Medulla oblongata (tissue), 1 donor: ENCODE measurements at regions not wholly inside any gene's neighbourhood (a gene's known extent, or its start where the extent isn't known, plus 50 kb on each side); places are given as distances from the start of the nearest gene placed in this dataset.
"Not testable (repeated sequence)": the region's sequence is repeated elsewhere in the genome, so short reads cannot be mapped to it uniquely, and the experiment has no call there.

Source experiments
- DNase-seq: peaks from one replicate; pipeline ENCODE4 v3.0.0-alpha.2; 2015; ENCODE audit errors: extremely low spot score

DNA sequence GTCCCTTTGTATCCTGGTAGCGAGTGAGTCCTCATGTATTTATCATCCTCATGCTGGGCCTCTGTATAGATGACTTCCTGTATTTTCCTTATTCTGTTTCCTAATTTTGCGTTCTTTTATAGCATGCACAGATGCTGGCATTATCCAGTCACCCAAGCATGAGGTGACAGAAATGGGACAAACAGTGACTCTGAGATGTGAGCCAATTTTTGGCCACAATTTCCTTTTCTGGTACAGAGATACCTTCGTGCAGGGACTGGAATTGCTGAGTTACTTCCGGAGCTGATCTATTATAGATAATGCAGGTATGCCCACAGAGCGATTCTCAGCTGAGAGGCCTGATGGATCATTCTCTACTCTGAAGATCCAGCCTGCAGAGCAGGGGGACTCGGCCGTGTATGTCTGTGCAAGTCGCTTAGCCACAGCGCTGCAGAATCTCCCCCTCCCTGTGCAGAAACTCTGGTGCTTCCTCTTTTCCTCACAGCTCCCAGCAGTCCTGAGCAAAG is 183.1 kb upstream of the PRSS58 start:
- no peak for DNase-seq

DNA sequence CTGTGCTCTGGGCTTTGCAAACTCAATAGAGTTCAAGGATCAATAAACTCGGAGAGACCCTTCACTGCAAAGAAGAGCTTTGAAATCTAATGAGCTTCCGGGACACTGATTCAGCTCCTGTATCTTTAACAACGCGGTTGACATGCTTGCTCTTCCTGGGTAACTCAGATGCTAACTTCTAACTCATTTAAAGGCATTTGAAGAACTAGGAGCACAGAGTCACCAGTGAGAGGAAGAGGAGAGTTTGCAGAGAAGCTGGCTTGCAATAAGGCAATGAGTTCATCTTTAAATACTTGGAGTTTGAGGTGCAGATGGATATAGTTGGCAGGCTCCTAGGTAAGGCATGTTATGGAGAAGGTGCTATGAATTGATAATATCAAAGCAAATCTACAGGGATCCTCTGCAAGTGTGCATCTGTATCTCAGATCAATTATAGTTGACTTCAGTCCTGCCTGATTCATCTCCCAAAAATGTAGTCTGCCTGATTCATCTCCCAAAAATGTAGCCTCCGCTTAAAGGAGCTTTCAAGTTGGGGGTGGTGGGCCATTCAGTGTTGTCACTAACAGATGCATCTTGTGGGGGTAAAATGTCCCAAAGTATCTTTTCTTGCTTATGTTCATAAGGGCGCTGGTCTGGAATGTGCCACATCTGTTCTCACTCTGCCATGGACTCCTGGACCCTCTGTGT is 182.5 kb upstream of the PRSS58 start:
- DNase-seq: no peak

DNA sequence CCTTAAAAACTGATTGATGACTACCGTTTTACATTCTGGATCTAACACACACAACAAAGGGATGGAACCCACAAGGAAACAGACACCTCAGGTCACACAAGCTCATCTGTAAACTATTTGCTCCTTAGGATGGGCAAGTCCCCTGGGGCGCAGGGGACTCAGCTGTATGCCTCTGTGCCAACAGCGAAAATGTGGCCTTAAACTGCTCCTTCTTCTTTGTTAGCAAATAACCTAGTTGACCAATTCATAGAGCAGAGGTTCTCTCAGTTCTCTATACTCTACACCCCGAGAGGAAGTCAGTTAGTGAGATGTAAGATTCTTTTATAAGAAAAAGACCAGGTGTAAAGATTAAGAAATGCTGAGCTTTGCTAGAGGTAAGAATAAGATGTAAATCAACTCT is 181.9 kb upstream of the PRSS58 start:
- DNase-seq: no peak

DNA sequence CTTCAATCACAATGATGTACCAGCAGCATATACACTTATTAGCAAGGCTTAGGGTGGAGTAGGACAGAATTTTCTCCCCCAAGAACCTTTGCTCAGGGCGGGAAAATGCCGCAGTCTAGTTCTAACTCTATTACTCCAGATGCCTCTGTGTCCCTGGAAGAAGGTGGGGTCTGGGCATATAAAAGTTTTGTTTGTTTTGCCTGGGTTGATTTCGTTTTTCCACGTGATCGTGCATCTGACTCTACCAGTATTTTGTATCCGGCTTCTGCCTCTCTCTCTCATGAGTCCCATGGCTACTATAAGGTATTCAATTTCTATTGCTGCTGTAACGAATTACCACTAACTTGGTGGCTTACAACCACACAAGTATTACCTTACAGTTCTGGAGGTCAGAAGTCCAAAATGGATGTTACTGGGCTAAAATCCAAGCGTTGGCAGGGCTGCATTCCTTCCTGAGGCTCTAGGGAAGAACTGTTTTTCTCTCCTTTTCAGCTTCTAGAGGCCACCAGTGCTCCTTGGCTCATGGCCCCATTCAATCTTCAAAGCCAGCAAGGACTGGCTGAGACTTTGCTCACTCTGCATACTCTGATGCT is 181.2 kb upstream of the PRSS58 start:
- DNase-seq: no peak

DNA sequence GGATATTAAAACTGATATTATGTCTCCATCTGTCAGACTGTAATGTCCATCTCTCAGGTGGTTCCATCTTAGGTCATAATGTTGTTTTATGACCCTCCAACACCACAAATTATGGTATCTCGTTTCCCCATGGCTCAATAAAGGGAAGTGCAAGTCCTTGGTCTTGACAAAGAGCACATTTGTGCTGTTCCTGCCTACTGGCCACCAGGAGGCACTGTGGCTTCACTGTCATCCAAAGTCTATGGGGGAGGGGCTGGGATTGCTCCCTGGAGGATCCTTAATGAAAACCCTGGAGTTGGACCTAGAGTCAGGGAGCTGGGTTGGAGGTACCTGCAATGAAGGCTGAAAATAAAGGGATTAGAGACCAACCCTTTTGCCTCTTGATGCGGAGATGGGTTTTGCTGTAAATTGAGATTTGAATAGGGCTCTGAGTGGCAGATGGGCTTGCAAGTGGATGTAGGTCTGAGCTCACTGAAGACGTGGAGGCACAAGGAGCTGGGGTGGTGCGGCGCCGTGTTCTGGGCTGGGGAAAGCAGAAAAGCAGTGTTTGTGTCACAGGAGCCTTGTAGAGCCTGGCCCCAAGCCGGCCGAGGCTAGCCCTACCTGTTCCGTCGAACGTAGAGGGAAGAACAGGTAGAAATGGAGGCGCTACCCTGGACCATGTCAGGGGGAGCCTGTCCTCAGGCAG is 180.5 kb upstream of the PRSS58 start:
- peak; percentile 51 for DNase-seq

DNA sequence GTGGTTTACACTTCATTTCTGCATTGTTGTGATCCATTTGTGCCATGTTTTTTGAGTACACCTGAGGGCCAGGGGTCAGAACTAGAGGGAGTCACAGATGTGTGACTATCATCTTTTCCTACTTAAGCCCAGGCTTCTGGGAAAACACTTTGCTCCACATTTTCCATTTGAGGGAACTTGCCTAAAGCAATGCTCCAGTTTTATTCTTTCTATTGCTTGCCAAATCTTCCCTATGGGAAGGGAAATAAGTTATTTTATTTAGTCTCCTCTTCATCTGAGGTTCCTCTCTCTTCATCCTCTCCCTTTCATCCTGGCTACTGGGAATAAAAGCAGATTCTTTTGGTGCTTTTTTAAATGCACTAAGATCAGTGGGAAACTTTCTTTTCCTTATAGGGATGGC is 179.9 kb upstream of the PRSS58 start:
- no peak for DNase-seq

DNA sequence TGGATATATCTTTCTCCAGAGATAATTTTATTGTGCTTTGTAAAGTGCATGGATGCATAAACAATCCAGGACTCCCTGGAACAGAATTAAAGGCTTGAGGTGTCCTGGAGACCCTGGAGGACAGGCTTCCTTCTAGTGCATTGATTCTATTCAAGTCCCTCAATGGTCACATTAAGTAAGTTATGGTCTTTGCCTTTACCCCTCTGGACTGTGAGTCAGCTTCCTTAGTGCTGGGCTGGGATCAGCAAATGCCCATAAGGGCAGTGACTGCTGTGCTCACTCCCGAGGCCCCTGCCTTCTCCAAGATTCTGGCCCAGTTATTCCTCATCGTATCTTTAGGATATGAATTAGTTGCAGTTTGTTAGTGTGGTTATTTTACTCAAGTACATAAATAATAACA is 178.7 kb upstream of the PRSS58 start:
- no peak for DNase-seq

DNA sequence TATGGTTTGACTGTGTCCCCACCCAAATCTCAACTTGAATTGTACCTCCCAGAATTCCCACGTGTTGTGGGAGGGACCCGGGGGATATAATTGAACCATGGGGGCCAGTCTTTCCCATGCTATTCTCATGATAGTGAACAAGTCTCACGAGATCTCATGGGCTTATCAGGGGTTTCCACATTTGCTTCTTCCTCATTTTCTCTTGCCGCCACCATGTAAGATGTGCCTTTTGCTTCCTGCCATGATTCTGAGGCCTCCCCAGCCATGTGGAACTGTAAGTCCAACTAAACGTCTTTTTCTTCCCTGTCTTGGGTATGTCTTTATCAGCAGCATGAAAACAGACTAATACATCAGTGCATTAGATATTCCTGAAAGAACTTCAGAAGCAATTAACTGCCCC is 177.7 kb upstream of the PRSS58 start:
- DNase-seq: not testable (repeated sequence)

DNA sequence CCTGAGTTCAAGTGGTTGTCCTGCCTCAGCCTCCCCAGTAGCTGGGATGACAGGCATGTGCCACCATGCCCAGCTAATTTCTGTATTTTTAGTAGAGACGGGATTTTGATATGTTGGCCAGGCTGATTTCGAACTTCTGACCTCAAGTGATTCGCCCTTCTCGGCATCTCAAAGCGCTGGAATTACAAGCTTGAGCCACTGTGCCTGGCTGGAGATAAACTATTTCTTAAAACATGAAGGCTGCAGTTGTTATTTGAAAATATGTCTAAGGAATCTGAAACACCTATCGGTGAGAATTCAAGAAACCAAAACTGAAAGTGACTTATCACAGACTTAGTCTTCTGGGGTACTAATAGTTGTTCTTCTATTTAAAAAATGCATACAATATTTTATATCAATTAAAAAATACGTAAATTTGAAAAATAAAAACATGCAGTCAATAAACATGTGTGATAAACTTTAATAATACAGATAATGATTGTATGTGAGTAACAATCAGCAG is 176.9 kb upstream of the PRSS58 start:
- DNase-seq: no peak

DNA sequence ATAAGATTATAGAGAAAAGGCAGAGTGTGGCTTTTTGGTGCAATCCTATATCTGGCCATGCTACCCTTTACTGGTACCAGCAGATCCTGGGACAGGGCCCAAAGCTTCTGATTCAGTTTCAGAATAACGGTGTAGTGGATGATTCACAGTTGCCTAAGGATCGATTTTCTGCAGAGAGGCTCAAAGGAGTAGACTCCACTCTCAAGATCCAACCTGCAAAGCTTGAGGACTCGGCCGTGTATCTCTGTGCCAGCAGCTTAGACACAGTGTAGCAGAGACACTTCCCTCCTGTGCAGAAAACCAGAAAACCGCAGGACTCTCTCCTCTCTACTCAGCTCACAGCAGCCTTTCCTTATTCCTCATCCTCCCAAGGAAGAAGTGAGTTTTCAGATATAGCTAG is 176.3 kb upstream of the PRSS58 start:
- DNase-seq: not testable (repeated sequence)

DNA sequence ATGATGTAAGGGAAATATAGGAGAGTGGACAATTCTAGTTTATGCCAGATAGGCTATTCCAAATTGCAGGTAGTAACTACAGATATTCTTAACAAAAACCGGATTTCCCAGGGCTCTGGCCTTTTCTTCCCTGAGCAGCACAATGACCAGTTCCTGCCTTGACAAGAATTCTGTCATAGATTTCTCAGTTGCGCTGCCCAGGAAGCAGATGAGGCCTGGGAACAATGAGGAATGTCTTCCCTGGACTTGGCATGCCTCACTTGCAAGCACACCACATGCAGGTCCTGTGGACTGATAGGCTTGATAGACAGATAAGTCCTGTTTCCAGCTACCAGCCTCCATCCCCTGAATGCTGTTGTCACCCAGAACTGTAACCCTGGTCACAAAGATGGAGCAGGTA is 174.5 kb upstream of the PRSS58 start:
- DNase-seq: no peak

DNA sequence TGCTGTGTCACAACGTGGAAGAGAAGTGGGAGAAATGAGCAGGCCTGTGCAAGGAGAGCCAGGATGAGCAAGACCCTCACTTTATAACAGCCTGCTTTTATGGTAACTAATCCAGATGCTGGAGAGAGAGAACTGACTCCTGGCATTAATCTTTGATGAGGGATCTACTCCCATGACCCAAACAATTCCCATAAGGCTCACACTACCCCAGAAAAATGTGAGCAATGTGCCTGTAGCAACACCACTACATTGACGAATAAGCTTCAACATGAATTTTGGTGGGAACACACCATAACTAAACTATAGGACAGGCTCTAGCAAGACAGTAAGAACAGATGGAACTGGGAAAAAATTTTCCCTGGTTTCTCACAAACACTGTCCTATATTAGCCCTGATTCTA is 173.6 kb upstream of the PRSS58 start:
- no peak for DNase-seq

DNA sequence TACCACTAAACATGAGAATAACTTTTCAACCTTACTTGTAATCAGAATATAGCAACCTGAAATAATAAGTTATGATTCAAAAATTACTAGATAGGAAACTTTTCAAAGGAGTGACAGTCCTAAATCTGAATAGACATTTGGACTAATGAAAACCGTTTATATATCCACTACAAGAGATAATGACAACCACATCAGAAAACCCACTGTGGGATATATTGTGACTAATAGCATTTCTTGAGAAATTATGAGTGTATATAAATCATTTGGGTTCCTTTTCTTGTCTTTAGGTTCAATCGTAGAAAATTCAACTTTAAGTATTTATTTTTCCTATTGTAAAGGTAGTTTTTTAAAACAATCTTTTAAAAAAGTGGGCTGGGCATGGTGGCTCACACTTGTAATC is 170.2 kb upstream of the PRSS58 start:
- no peak for DNase-seq

DNA sequence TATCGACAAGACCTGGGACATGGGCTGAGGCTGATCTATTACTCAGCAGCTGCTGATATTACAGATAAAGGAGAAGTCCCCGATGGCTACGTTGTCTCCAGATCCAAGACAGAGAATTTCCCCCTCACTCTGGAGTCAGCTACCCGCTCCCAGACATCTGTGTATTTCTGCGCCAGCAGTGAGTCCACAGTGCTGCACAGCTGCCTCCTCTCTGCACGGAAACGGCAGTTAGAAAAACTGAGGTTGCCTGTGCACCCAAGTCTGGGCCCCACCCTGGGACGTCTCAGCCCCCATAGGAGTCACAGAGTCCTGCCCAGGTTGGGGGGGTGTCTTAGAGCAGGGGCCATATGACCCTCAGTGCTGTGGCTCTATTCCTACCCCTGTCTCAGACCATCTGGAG is 167.4 kb upstream of the PRSS58 start:
- DNase-seq: no peak

DNA sequence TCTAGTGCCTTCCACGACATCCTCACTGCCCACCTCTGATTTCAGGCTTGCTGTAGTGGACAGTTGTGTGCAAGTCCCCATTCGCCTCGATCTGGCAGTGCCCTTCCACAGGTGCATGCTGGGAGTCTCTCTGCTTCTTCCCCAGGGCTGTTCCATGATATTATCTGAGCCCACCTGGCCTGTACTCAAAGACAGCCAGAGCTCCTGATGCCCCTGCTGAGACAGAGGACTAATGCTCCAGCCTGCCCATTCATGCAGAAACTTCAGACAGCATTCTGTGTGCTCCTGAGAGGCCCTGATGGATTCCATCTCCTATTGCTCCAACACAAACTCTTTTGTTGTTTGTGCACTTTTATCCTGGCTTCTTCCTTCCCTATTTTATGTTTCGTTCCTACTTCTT is 164.8 kb upstream of the PRSS58 start:
- no peak for DNase-seq

DNA sequence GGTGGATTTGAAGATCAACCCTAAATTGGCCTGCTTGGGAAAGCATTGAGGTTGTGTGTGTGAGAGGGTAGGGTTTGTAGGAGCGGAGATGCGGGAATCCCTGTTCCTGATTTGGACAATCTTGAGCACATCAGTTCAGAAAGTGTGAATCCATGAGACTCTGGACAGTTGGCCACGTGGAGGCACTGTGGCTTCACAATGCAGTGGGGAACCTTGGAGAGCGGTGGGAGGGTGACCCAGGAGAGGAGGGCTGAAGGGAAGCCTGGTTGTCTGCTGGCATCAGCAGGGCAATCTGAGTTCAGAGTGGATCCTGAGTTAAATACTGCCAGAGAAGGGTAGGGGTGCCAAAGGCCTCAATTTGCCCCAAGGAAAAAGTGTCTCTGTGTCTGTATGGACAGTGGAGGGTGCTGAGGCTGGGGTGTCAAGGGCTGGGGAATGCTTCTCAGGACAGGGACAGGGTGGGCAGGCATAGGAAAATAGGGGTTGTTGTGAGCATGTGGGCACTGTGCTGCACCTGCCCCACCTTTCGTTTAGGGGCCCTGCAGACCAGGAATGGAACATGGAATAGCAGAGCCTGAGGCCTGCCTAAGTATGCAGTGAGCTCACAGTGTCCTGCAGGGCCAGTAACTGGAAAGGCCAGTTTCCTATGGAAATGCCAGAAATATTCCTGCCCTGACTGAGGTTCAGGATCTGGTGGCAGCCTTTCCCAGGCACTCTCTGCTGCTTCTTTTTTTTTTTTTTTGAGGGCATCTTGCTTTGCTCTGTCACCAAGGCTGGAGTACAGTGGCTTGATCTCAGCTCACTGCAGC is 162.9 kb upstream of the PRSS58 start:
- peak; percentile 9 for DNase-seq

DNA sequence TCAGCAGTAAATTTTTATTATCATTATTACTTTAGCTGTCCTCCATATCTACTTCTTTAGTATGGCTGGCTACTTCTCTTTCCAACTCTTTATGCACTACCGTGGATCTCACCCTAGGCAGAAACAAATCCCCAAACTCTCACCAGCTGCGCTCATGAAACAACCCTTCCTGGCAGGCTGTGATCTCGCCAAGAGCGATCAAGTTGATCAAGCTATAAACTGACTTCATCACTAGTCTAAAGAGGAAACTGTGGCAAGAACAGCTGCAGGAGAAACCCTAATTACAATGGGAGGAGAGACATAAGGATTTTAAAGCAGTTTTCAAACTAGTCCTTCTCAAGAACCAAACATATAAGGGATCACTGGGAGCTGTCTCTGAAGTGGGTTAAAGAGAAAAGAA is 160.5 kb upstream of the PRSS58 start:
- no peak for DNase-seq

DNA sequence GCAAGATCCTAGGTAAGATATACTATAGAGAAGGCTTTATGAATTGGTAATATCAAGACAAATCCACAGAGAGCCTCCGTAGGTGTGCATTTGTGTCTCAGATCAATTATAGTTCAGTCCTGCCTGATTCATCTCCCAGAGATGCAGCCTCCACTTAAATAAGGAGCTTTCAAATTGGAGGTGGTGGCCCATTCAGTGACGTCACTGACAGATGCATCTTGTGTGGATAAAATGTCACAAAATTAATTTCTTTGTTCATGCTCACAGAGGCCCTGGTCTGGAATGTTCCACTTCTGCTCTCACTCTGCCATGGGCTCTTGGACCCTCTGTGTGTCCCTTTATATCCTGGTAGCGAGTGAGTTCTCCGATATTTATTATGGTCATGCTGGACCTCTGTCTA is 157.1 kb upstream of the PRSS58 start:
- no peak for DNase-seq

DNA sequence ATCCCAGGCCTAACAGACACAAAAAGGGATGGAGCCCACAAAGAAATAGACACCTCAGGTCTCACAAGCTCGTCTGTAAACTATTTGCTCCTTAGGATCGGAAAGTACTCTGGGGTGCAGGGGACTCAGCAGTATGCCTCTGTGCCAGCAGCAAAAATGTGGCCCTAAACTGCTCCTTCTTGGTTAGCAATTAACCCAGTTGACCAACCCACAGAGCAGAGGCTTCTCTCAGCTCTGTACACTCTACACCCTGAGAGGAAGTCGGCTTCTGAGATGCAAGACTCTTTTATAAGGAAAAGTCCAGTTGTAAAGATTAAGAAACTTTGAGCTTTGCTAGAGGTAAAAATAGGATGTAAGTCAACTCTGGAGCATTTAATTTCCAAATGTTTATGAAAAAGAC is 156.3 kb upstream of the PRSS58 start:
- no peak for DNase-seq

DNA sequence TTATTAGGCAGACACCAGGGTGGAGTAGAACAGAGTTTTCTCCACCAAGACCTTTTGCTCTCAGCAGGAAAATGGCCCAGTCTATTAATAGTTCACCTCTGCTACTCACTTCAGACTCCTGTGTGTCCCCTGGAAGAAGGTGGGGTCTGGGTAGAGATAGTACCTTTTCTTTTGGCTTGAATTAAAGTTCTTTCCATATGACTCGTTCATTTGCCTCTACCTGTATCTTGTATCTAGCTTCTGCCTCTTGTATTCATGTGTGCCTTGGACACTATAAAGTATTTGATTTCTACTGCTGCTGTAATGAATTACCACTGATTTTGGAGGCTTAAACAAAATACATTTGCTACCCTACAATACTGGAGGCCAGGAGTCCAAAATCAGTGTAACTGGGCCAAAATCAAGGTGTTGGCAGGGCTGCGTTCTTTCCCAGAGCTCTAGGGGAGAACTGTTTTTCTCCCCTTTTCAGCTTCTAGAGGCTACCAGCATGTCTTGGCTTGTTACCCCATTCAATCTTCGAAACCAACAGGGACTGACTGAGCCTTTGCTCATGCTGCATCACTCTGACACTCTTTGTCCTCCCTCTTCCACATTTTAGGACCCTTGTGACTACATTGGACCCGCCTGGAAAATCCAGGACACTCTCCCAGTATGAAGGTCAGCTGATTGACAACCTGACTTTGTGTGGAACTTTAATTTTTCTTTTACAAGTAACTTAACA is 155.6 kb upstream of the PRSS58 start:
- no peak for DNase-seq

DNA sequence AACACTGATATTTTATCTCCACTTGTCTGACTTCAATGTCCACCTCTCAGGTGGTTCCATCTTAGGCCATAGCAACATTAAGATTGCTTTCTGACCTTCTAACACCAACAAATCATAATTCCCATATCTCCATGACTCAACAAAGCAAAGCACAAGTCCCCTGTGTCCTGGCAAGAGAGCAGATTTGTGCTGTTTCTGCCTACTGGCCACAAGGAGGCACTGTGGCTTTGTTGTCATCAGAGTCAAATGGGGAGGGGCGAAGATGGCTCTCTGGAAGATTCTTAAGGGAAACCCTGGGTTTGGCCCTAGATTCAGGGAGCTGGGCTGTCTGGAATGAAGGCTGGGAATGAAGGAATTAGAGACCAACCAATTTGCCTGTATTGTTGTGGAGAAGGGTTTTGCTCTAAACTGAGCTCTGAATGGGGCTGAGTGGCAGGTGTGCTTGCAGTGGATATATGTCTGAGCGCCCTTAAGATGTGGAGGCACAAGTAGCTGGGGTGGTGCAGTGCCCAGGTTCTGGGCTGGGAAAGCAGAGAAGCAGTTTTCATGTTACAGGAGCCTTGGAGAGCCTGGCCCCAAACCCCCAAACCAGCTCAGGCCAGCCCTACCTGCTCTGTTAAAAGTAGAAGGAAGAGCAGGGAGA is 154.8 kb upstream of the PRSS58 start:
- peak; percentile 52 for DNase-seq
